Germinal center (tissue), 1 donor: ENCODE measurements at regions not wholly inside any gene's neighbourhood (a gene's known extent, or its start where the extent isn't known, plus 50 kb on each side); places are given as distances from the start of the nearest gene placed in this dataset.
"Not testable (repeated sequence)": the region's sequence is repeated elsewhere in the genome, so short reads cannot be mapped to it uniquely, and the experiment has no call there.

Experiments
- DNase-seq: peaks from one replicate; pipeline ENCODE4 v3.0.0; 2012; ENCODE audit warnings: mixed read lengths, low spot score

GRCh38 chr16:60810250-60810649 is 1226.0 kb downstream of the CDH8 start:
- DNase-seq: no peak

GRCh38 chr16:60792437-60792836 is 1243.8 kb downstream of the CDH8 start:
- DNase-seq: no peak

GRCh38 chr16:60788631-60789030 is 1247.6 kb downstream of the CDH8 start:
- no peak for DNase-seq

- no peak for DNase-seq
Observed at GRCh38 chr16:60776281-60776680, 1260.0 kb downstream of the CDH8 start.

GRCh38 chr16:60771138-60771537 is 1265.1 kb downstream of the CDH8 start:
- no peak for DNase-seq

DNA sequence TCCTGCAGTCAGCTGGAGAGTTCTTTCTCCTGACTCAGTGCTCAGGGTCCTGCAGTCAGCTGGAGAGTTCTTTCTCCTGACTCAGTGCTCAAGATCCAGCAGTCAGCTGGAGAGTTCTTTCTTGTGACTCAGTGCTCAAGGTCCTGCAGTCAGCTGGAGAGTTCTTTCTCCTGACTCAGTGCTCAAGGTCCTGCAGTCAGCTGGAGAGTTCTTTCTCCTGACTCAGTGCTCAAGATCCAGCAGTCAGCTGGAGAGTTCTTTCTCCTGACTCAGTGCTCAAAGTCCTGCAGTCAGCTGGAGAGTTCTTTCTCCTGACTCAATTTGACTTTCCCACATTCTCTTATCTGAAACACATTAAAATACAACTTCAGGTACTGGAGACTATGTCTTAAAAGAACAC is 1265.9 kb downstream of the CDH8 start:
- DNase-seq: not testable (repeated sequence)

- DNase-seq: no peak
Observed at GRCh38 chr16:60763869-60764268, 1272.4 kb downstream of the CDH8 start.

GRCh38 chr16:60755907-60756306 is 1280.3 kb downstream of the CDH8 start:
- DNase-seq: no peak

GRCh38 chr16:60748366-60748765 is 1287.9 kb downstream of the CDH8 start:
- no peak for DNase-seq

GRCh38 chr16:60744198-60744597 is 1292.0 kb downstream of the CDH8 start:
- DNase-seq: no peak

DNA sequence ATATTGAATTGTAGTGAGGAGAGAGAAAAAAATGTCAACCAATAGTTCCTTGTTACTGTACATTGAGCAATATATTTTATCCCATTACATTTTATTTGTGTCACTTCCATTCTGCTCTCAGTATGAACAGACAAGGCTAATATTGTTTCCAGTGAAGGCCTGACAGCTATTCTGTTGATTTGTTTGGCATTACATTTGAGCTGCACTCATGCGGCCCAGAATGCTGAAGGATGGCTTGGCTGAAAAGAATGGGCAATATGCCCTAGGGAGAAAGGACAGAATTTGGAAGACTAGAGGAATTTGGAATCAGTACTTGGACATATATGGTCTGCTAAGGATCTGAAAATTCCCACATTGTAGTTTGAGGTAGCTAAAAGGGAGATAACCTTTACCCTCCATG is 1294.4 kb downstream of the CDH8 start:
- DNase-seq: no peak

- no peak for DNase-seq
Observed at GRCh38 chr16:60739737-60740683, 1296.2 kb downstream of the CDH8 start.

GRCh38 chr16:60731329-60732050 is 1304.7 kb downstream of the CDH8 start:
- DNase-seq: no peak

DNA sequence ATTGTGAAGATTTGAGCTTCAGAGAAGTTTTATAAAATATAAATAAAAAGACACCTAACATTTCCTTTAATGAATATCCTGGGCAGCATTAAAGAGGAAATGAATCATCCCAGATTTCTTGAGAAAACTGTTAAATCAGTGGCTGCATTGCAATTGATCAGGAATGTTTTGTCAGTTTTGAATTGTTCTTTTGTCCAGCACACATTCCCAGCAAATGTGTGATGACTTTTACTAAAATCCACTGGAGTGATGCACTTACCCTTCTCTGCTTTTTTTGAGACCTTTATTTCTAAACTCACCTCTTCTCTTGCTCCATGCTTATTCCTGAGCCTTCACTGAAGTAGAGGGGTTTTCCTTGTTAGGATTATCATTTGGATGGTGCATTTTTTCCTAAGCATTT is 1307.2 kb downstream of the CDH8 start:
- DNase-seq: no peak

DNA sequence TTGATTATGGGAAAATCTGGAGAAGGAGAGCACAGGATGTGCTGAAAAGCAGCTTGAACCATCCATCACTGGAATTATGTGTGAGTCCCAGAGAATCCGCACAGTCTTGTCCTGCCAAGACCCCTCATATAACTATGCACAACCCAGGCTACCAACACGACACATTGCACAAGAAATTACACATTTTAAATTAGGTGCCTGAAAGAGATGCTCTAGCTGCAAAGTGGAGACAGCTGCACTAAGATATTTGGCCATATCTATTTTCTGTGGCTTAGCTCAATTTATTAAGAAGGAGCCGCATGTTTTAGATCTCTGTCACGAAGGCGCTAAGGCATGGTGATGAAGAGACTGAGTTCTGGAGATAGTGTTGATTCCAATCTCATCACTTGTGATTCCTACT is 1308.4 kb downstream of the CDH8 start:
- DNase-seq: no peak

- no peak for DNase-seq
Observed at GRCh38 chr16:60720060-60720459, 1316.2 kb downstream of the CDH8 start.

DNA sequence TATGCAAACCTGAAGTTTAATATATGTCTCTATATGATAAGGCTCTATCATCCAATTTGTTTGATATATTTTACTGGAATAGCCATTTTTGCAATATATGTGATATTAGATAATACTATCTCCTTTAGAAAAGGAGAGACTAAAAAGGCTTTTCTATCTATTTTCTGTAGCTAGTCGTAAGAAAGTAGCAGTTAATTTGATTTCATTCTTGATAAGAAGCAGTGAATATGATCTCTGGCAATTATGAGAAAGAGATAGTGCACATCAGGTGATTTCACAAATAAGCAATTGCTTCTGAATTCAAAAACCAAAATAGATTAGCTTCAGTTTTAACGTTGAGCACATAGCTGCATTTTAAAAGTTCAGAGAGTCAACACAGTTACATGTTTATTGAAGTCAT is 1318.4 kb downstream of the CDH8 start:
- DNase-seq: no peak

DNA sequence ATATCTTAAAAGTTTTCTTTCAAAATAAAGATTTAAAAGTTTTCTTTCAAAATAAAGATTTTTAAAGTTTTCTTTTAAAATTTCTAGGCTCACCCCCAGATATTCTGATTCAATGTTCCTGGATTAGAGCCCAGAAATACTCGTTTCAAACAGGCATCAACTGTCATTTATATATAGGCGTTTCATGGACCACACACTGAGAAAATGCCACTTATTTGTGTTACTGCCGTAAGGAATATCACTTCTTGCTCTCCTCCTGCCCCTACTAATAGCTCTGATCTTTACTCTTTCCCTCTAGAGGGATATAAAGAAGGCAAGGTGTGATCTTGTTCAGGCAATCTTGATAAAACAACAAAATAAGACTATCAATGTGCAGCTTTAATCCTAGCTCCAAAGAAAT is 1324.1 kb downstream of the CDH8 start:
- no peak for DNase-seq

DNA sequence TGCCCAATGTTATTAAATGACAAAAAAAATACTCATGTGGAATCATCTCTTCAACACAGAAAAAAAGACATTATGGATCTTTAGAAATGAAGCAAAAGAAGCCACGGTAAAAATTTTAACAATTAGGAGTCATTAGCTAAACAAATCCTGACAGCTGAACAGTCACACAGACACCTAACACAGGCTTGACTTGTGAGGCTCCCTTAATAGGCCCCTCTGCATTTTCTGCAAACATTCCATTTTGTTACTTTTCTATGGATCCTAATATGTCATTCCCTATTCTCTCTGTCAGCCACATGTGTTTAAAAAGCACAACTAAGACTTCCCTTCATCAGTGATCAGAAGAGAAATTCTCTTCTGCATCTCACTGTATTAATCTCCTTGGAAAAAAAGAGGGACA is 1331.5 kb downstream of the CDH8 start:
- DNase-seq: no peak

DNA sequence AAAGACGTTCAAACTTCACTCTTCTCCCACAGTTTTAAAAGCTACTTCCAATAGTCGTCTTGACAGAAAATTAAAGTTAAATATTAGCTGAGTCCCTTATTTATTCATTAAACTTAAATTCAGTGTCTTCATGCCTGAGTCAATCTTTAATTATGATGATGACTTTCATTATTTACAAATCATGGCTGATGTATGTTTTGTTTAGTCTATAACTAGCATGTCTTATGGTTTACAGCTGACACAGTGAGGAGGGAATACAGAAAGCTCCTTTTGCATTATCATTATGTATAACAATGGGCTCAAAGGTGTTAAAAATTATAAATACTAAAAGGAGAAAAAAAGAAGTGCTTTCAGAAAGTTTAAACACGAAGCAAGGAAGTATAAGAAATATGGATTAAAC is 1333.1 kb downstream of the CDH8 start:
- DNase-seq: no peak

DNA sequence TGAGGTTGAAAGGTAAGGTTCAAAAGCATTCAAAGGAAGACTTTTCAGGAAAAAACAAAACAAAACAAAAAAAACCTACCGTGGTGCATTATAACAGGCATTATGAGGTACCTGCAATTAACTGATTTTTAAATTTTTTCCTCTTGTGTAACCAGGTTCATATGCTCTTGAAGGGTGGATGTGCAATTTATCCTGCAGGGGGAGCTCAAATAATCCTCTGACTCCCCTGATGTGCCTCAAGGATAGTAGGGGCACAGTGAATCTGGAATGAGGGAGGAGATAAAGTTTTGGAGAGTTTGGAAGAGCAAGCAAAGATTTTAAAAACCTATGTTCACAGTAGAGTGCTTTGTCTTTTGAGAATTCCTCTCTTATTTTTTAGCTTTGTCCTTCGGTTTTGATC is 1349.4 kb downstream of the CDH8 start:
- no peak for DNase-seq

DNA sequence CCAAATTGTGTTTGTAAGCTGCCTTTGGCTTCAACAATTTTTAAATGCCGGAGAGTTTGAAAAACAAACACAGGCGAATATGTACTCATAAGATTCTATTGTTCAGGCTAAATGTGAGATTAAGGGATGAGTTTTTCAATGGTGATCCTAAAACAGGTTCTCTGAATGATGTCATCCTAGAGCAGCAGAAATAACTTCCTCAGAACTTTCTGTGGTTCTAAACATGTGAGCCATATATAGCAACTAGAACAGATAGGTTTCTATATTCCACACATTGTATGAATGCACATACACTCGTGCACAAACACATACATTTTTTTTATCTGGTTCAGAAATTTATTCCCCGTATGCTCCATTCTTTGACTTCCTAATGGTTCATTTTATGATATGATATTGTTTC is 1352.2 kb downstream of the CDH8 start:
- DNase-seq: no peak

DNA sequence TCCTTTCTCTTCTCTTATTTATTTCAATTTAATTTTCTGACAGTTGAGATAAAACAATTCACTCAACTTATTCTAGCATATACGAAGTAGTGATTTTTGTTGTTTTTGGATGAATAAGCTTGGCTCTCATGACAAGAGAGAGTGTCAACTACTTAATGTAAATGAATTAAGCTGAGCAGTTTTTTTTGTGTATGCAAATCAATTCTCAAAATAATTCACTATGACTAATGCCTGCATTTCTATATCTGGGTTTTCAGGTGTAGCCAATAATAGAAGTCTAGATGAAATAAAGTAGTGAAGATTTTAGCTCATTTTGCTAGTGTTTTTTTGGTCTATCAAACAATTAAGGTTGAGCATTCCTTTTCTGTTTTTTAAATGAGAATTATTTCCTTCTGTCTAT is 1354.0 kb downstream of the CDH8 start:
- DNase-seq: no peak
